PFSK-1 (cell line): ENCODE measurements at regions not wholly inside any gene's neighbourhood (a gene's known extent, or its start where the extent isn't known, plus 50 kb on each side); places are given as distances from the start of the nearest gene placed in this dataset.

ENCODE experiments used
- FOXP2 ChIP-seq: optimal IDR thresholded peaks from 2 replicates; pipeline ENCODE3; 2011; ENCODE audit warnings: borderline replicate concordance, control low read depth, inconsistent platforms; ENCODE audit not compliant: insufficient read depth; ENCODE audit errors: extremely low read length, extremely low read depth
- POLR2AphosphoS5 ChIP-seq: IDR thresholded peaks from 2 replicates; pipeline ENCODE4 v1.6.1; 2012; ENCODE audit warnings: low read depth, mild to moderate bottlenecking, control low read depth, low read length, moderate library complexity
- REST ChIP-seq, 2 experiments: IDR thresholded peaks; 2 replicates each; pipeline versions ENCODE4 v1.6.1 to v1.8.0; 2011 to 2012; ENCODE audit warnings: low read depth in 2 of 2, low read length in 2 of 2, control low read depth in 1 of 2, inconsistent platforms in 1 of 2, mild to moderate bottlenecking in 1 of 2, moderate library complexity in 1 of 2; ENCODE audit not compliant: insufficient read depth in 1 of 2
- SIN3A ChIP-seq: IDR thresholded peaks from 2 replicates; pipeline ENCODE4 v1.6.1; 2012; ENCODE audit warnings: mild to moderate bottlenecking, low read length, moderate library complexity, borderline replicate concordance; ENCODE audit not compliant: insufficient read depth
- TAF1 ChIP-seq: IDR thresholded peaks from 2 replicates; pipeline ENCODE4 v1.6.1; 2012; ENCODE audit warnings: low read length, control low read depth, borderline replicate concordance; ENCODE audit not compliant: insufficient read depth

GRCh38 chr20:17845701-17846475, 122.7 kb downstream of the SNX5 start:
- TF ChIP-seq POLR2AphosphoS5 (no peak), REST (IDR thresholded peaks at IDR 0.05; ENCODE audit: insufficient read depth in 1 of 2, low read depth in 2 of 2, low read length in 2 of 2) (no peak), TAF1 (no peak), FOXP2 (no peak), SIN3A (no peak)

- TF ChIP-seq REST (IDR thresholded peaks at IDR 0.05; ENCODE audit: insufficient read depth in 1 of 2, low read depth in 2 of 2, low read length in 2 of 2) = no peak
- no peak for TF ChIP-seq POLR2AphosphoS5
- TF ChIP-seq FOXP2 = no peak
- TF ChIP-seq SIN3A = no peak
- no peak for TF ChIP-seq TAF1
Measured at GRCh38 chr20:17844549-17845298, 123.9 kb downstream of the SNX5 start.

- TF ChIP-seq SIN3A = no peak
- TF ChIP-seq FOXP2 = no peak
- no peak for TF ChIP-seq REST (IDR thresholded peaks at IDR 0.05; ENCODE audit: insufficient read depth in 1 of 2, low read depth in 2 of 2, low read length in 2 of 2)
- no peak for TF ChIP-seq TAF1
- no peak for TF ChIP-seq POLR2AphosphoS5
Measured at GRCh38 chr20:17844133-17844429, 124.5 kb downstream of the SNX5 start.

GRCh38 chr20:17843246-17844132, 125.1 kb downstream of the SNX5 start:
- no peak for TF ChIP-seq REST (IDR thresholded peaks at IDR 0.05; ENCODE audit: insufficient read depth in 1 of 2, low read depth in 2 of 2, low read length in 2 of 2)
- TF ChIP-seq SIN3A = no peak
- TF ChIP-seq POLR2AphosphoS5 = no peak
- no peak for TF ChIP-seq TAF1
- no peak for TF ChIP-seq FOXP2
